ENCODE measurements at regions not wholly inside any gene's neighbourhood (a gene's known extent, or its start where the extent isn't known, plus 50 kb on each side); places are given as distances from the start of the nearest gene placed in this dataset.

DNA sequence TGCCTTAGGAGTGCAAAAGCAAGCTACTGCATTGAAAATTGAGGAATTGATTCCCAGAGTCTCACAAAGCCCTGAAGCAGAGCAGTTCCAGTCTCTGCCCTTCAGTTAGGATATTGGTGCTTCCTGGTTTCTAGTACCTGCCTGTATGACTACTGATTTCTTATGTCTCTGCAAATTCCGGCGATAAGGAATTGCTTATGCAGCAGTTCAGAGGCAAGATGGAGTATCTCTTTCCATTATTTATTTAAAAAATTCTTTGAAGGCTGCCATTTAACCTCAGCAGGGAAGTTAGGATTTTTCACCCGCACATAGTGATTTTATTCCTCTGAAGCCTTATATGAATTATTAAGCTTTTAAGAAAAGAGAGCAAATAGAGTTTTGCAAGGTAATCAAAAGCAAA, 184.9 kb upstream of the SSTR1 start:
- Histone ChIP-seq H3K9ac (ENCODE audit: extremely low read depth, low read length, poor library complexity, severe bottlenecking) (no peak overlapping the region), H3K36me3 (ENCODE audit: control insufficient read depth, insufficient read depth, low read length) (no peaks in the 10 kb centered on the region), H3K27ac (ENCODE audit: low read depth, low read length) (no peak overlapping the region), H3K4me1 (ENCODE audit: control insufficient read depth, insufficient read depth, low read length) (no peaks in the 10 kb centered on the region), H3K9me3 (ENCODE audit: control insufficient read depth, low read length) (peaks cover 26% of the 10 kb centered on the region), H3K4me3 (ENCODE audit: low read length) (no peak overlapping the region), H3K27me3 (ENCODE audit: control insufficient read depth, insufficient read depth, low read length, poor library complexity, severe bottlenecking) (no peaks in the 10 kb centered on the region)
- no peak for DNase-seq
- TF ChIP-seq, protein P1, sequence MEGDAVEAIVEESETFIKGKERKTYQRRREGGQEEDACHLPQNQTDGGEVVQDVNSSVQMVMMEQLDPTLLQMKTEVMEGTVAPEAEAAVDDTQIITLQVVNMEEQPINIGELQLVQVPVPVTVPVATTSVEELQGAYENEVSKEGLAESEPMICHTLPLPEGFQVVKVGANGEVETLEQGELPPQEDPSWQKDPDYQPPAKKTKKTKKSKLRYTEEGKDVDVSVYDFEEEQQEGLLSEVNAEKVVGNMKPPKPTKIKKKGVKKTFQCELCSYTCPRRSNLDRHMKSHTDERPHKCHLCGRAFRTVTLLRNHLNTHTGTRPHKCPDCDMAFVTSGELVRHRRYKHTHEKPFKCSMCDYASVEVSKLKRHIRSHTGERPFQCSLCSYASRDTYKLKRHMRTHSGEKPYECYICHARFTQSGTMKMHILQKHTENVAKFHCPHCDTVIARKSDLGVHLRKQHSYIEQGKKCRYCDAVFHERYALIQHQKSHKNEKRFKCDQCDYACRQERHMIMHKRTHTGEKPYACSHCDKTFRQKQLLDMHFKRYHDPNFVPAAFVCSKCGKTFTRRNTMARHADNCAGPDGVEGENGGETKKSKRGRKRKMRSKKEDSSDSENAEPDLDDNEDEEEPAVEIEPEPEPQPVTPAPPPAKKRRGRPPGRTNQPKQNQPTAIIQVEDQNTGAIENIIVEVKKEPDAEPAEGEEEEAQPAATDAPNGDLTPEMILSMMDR (conservative IDR thresholded peaks at IDR 0.05), result no peak
- 100% methylated on average over 3 of the region's 3 CpGs; no CpG with 5 or more reads in 1 of the 2 experiments for WGBS, 2 experiments (ENCODE audit: insufficient coverage in 1 of 2, insufficient read length in 1 of 2)
- Mint-ChIP-seq H3K4me1 (peaks cover 16% of the 10 kb centered on the region), H3K27me3 (ENCODE audit: insufficient read depth) (peaks cover 3% of the 10 kb centered on the region), H3K36me3 (ENCODE audit: low read depth) (peaks cover 13% of the 10 kb centered on the region), H3K4me3 (no peak overlapping the region), H3K9me3 (peaks cover 24% of the 10 kb centered on the region), H3K27ac (no peak overlapping the region)

DNA sequence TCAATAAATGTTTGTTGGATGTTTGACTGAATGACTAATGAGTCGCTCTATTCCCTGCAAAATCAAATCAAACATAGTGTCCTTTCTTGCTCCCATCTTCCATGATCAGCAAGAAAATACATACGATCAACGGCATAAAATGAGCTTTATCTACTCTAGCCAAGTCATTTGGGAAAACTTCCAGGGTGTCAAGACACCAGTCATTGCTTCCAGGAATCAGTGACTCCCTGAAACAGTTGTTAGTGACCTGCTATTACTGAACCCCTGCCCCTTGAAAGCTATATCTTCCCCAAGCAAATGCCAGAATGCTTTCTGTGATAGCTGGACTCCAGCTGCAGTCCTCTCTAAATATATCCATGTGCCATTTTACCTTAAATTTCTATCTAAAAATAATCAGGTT, 169.5 kb upstream of the SSTR1 start:
- no peak overlapping the region for H3K4me3 Mint-ChIP-seq
- H3K36me3 Mint-ChIP-seq (ENCODE audit: low read depth), result peaks cover 11% of the 10 kb centered on the region
- DNase-seq, result no peak
- no peaks in the 10 kb centered on the region for H3K9me3 Mint-ChIP-seq
- peaks cover 7% of the 10 kb centered on the region for H3K9me3 ChIP-seq (ENCODE audit: control insufficient read depth, low read length)
- no peak overlapping the region for H3K9ac ChIP-seq (ENCODE audit: extremely low read depth, low read length, poor library complexity, severe bottlenecking)
- TF ChIP-seq, protein P1 (conservative IDR thresholded peaks at IDR 0.05), result no peak
- no peak overlapping the region for H3K4me3 ChIP-seq (ENCODE audit: low read length)
- peaks cover 20% of the 10 kb centered on the region for H3K27me3 ChIP-seq (ENCODE audit: control insufficient read depth, insufficient read depth, low read length, poor library complexity, severe bottlenecking)
- WGBS, 2 experiments (ENCODE audit: insufficient coverage in 1 of 2, insufficient read length in 1 of 2), result 86 to 94% methylated on average over 3 of the region's 3 CpGs
- H3K4me1 ChIP-seq (ENCODE audit: control insufficient read depth, insufficient read depth, low read length), result no peaks in the 10 kb centered on the region
- no peaks in the 10 kb centered on the region for H3K4me1 Mint-ChIP-seq
- H3K27ac Mint-ChIP-seq, result no peak overlapping the region
- H3K36me3 ChIP-seq (ENCODE audit: control insufficient read depth, insufficient read depth, low read length), result no peaks in the 10 kb centered on the region
- no peak overlapping the region for H3K27ac ChIP-seq (ENCODE audit: low read depth, low read length)
- peaks cover 20% of the 10 kb centered on the region for H3K27me3 Mint-ChIP-seq (ENCODE audit: insufficient read depth)

DNA sequence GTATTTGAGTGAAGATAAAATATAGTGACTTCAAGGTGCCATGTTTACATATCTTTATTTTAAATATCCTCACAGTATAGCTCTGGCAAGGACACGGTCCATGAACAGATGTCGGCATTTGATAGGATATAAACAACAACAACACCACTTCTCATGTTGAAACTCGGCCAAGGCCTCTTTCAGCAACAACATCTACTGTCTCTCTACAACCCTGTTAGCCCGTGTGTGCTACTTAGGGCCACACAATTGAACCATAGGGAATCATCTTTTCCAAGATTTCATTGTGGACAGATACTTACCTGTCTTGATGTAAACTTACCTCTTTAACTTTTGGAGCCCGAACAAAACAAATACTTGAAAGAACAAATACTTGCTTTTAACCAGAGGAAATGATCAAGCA, 168.7 kb upstream of the SSTR1 start:
- H3K36me3 Mint-ChIP-seq (ENCODE audit: low read depth), result peaks cover 11% of the 10 kb centered on the region
- no peak overlapping the region for H3K27ac Mint-ChIP-seq
- H3K4me1 Mint-ChIP-seq, result no peaks in the 10 kb centered on the region
- no peaks in the 10 kb centered on the region for H3K36me3 ChIP-seq (ENCODE audit: control insufficient read depth, insufficient read depth, low read length)
- DNase-seq, result no peak
- WGBS, 2 experiments (ENCODE audit: insufficient coverage in 1 of 2, insufficient read length in 1 of 2), result 90 to 97% methylated on average over 5 of the region's 5 CpGs
- H3K27me3 Mint-ChIP-seq (ENCODE audit: insufficient read depth), result peaks cover 20% of the 10 kb centered on the region
- H3K4me3 ChIP-seq (ENCODE audit: low read length), result no peak overlapping the region
- no peak overlapping the region for H3K27ac ChIP-seq (ENCODE audit: low read depth, low read length)
- H3K4me1 ChIP-seq (ENCODE audit: control insufficient read depth, insufficient read depth, low read length), result no peaks in the 10 kb centered on the region
- no peak overlapping the region for H3K4me3 Mint-ChIP-seq
- peaks cover 12% of the 10 kb centered on the region for H3K9me3 ChIP-seq (ENCODE audit: control insufficient read depth, low read length)
- no peak overlapping the region for H3K9ac ChIP-seq (ENCODE audit: extremely low read depth, low read length, poor library complexity, severe bottlenecking)
- H3K27me3 ChIP-seq (ENCODE audit: control insufficient read depth, insufficient read depth, low read length, poor library complexity, severe bottlenecking), result peaks cover 26% of the 10 kb centered on the region
- TF ChIP-seq, protein P1 (conservative IDR thresholded peaks at IDR 0.05), result no peak
- no peaks in the 10 kb centered on the region for H3K9me3 Mint-ChIP-seq
